ENCODE measurements at regions not wholly inside any gene's neighbourhood (a gene's known extent, or its start where the extent isn't known, plus 50 kb on each side); places are given as distances from the start of the nearest gene placed in this dataset.

DNA sequence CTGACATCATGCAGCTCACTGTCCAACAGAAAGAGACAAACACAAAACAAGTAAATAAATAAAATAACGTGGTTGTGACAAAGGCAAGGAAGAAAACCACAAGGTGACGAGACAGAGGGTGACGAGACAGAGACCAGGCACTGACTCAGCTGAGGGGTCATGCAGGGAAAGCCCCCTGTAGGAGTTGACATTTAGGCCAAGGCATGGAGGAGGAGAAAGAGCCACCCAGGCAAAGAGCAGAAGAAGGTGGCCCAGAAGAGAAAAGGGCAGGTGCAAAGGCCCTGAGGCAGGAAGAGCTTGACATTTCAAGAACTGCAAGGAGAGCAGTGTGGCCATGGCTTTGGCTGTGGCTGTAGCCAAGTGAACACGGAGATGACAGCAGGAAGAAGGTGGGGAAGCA lies 65.1 kb upstream of the ID3 start:
- TF ChIP-seq, protein P1, sequence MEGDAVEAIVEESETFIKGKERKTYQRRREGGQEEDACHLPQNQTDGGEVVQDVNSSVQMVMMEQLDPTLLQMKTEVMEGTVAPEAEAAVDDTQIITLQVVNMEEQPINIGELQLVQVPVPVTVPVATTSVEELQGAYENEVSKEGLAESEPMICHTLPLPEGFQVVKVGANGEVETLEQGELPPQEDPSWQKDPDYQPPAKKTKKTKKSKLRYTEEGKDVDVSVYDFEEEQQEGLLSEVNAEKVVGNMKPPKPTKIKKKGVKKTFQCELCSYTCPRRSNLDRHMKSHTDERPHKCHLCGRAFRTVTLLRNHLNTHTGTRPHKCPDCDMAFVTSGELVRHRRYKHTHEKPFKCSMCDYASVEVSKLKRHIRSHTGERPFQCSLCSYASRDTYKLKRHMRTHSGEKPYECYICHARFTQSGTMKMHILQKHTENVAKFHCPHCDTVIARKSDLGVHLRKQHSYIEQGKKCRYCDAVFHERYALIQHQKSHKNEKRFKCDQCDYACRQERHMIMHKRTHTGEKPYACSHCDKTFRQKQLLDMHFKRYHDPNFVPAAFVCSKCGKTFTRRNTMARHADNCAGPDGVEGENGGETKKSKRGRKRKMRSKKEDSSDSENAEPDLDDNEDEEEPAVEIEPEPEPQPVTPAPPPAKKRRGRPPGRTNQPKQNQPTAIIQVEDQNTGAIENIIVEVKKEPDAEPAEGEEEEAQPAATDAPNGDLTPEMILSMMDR (IDR thresholded peaks at IDR 0.05): no peak
- no peak for TF ChIP-seq POLR2A (IDR thresholded peaks at IDR 0.05)

All from esophagus squamous epithelium (tissue), 4 donors.